ENCODE measurements at regions not wholly inside any gene's neighbourhood (a gene's known extent, or its start where the extent isn't known, plus 50 kb on each side); places are given as distances from the start of the nearest gene placed in this dataset.

DNA sequence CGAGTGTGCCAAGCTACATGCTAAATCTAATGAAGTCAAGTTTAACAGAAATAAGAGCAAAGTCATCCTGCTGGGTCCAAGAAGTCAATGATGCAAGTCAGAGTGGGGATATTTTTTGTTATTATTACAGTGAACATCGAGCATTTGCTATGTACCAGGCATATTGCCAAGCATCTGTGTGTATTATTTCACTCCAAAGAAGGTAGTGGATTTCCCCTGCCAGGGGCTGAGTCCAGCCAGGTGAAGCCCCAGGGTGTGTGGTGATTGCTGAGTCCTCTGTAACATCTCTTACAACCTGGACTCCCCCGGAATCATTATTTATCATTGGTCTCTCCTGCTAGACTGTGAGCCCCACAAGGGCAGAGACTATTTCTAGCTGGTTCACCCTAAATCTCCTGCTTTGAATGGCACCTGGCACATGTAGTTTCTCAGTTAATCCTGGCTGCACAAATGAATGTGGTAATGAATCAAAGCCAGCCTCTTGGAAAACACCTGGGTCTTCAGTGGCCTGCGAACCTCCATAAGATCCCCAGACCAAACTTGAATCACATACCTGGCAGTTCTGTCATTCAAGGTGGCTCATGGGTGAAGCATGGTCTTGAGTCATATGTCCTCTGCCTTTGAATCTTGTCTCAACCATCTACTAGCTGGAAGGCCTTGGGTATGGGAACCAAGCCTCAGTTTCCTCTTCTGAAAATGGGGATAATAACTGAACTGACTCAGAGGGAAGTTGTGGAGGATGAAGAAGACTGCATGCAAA, 549.2 kb downstream of the MIAT start:
- no peak for DNase-seq (ENCODE audit: low read depth)
- TF ChIP-seq CTCF (IDR thresholded peaks at IDR 0.05; ENCODE audit: low read depth, low read length, missing control alignments), result no peak
- H3K4me3 ChIP-seq (ENCODE audit: low read depth, low read length), result no peak overlapping the region

GRCh38 chr22:27207266-27207665, 549.9 kb downstream of the MIAT start:
- no peak for DNase-seq (ENCODE audit: low read depth)
- TF ChIP-seq CTCF (IDR thresholded peaks at IDR 0.05; ENCODE audit: low read depth, low read length, missing control alignments), result no peak
- no peak overlapping the region for H3K4me3 ChIP-seq (ENCODE audit: low read depth, low read length)

DNA sequence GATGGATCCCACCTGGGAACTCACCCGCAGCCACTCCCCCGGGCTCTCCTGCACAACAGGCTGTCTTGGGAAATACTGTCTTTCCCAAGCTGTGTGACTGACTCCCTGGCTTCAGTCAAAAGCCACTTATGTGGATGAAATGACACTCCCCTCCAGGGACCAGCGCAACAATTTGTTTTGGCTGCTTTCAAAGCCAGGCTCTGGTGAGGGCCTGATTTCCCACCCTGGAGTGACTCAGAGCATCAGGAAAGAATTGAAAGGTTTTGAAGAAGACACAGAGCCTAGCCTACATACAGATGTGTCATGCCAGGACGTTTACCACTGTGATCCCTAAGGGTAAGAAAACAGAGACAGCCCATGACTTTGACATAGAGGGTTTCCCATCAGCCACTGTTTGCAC, 550.5 kb downstream of the MIAT start:
- DNase-seq (ENCODE audit: low read depth), result no peak
- H3K4me3 ChIP-seq (ENCODE audit: low read depth, low read length), result no peak overlapping the region
- TF ChIP-seq CTCF (IDR thresholded peaks at IDR 0.05; ENCODE audit: low read depth, low read length, missing control alignments), result no peak

GRCh38 chr22:27210111-27210730, 552.8 kb downstream of the MIAT start:
- no peak for TF ChIP-seq CTCF (IDR thresholded peaks at IDR 0.05; ENCODE audit: low read depth, low read length, missing control alignments)
- no peak overlapping the region for H3K4me3 ChIP-seq (ENCODE audit: low read depth, low read length)
- DNase-seq (ENCODE audit: low read depth), result no peak

DNA sequence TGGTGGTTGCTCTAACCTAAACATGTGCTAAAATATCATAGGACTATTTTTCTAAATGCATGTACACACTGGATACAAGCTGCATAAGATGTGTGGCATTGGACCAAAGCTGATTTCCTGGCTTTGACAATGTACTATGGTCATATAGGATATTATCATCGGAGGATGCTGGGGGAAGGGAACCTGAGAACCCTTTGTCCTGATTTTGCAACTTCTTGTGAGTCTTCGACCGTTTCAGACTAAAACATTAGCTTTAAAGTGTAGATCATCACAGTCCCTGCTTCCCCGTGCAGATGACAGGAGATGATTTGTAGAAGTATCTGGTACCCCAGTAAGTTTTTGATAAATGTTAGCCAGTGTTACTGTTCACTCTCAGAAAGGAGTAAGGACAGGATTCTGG, 554.7 kb downstream of the MIAT start:
- H3K4me3 ChIP-seq (ENCODE audit: low read depth, low read length), result no peak overlapping the region
- DNase-seq (ENCODE audit: low read depth), result no peak
- TF ChIP-seq CTCF (IDR thresholded peaks at IDR 0.05; ENCODE audit: low read depth, low read length, missing control alignments), result no peak

DNA sequence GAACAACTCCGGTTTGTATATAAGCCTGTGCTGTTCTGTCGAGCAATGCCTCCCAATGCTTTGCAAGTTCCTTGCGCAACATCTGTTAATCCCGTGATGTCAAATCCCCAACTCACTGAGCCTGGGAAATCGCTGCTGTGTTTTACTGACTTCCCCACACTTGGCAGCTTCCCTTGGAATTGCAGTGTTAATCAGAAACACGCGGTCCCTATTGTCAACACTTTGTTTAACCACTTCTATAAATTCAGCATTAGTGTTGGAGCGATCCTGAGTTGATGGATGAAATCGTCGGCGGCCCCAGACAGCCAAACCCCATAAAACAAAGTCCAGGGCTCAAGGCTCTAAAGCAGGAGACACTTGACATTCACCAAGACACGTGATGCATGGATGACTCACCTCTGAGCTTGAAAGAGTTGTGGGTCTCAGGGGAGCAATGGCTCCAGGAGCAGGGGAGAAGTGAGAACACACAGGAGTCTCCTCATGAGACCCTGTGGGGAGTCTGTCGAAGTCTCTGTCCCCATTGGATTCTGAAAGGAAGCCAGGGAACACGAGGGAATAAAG, 555.3 kb downstream of the MIAT start:
- DNase-seq (ENCODE audit: low read depth), result no peak
- TF ChIP-seq CTCF (IDR thresholded peaks at IDR 0.05; ENCODE audit: low read depth, low read length, missing control alignments), result no peak
- H3K4me3 ChIP-seq (ENCODE audit: low read depth, low read length), result no peak overlapping the region
